Heart left ventricle (tissue), 13 donors: ENCODE measurements at regions not wholly inside any gene's neighbourhood (a gene's known extent, or its start where the extent isn't known, plus 50 kb on each side); places are given as distances from the start of the nearest gene placed in this dataset.

Experiments used
- CTCF ChIP-seq, 12 donors: fragments of 200-600 bp; sonication (generic) in 4 of 12; IDR thresholded peaks; one replicate each; pipeline versions ENCODE4 v1.5.0 to v1.8.0; 2018 to 2022; ENCODE audit warnings: antibody characterized with exemption in 12 of 12, mild to moderate bottlenecking in 5 of 12
- POLR2A ChIP-seq, 2 donors: fragments of 450-650 bp; IDR thresholded peaks; one replicate each; pipeline ENCODE4 v1.6.1; 2017; ENCODE audit warnings: antibody characterized with exemption in 2 of 2, mild to moderate bottlenecking in 2 of 2, moderate library complexity in 2 of 2
- donor health status: ischemic (EF 13 %, LVEDD 7.1; RV severe dilation, severe dysfunction).
- donor health status: DM: no; HTN: yes; CAD: no.
- donor health status: DM: no; HTN: no; CAD: no.
- donor health status: ischemic (EF 25% LVEDD 6.9; RV normal size, moderate dysfunction).
- donor health status: ischemic (EF 25% LVEDD 5.7; RV mildly dilated, moderate dysfunction).
- donor health status: ischemic (EF 35%, LVEDD 5.7; RV mildly dilated, moderate dysfunction).
- donor health status: nonischemic (EF 11% LVEDD 7.7; RV severe dilation, severe dysfunction).
- donor health status: DM: yes; HTN: yes; CAD: no.
- donor health status: PGD.
- donor health status: ischemic (EF 29% LVEDD 5.4; RV normal size, mild dysfunction).
- donor health status: nonischemic (EF 23%, LVEDD 6.1; RV moderate dilation, normal function).

- no peak for TF ChIP-seq POLR2A (IDR thresholded peaks at IDR 0.05)
- no peak for TF ChIP-seq CTCF (IDR thresholded peaks at IDR 0.05)
Observed at GRCh38 chr2:9771101-9771449, 72.2 kb upstream of the TAF1B start.
